ENCODE measurements at regions not wholly inside any gene's neighbourhood (a gene's known extent, or its start where the extent isn't known, plus 50 kb on each side); places are given as distances from the start of the nearest gene placed in this dataset.
A peak's percentile ranks its signal among the peaks of the same experiment; 100 is the strongest.

DNA sequence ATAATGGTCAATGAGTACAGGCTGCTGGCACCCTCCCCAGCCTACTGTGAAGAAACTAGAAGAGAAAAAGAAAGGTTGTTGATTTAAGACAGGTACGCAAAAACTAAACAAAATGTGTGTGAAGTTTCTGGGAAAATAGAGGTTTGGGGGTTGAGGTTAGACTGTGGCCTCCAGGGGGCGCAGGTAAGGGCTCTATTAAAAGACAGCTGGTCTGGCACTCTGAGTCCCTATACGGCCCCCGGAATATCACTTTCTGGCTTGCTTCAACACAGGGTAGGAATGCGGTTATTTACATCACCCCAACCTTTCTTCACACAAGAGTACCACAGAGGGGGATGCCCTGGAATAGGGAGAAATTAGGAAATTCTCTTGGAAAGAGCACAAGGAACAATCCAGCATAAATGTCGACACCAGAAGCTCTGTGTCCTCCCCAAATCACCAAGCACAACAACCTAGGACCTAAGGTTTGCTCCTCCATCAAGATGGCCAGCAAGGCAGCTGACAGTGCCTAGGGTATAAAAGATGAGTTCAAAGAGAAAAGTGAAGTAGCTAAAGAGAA lies 480.8 kb upstream of the KLHL29 start:
- TF ChIP-seq ETV5 (CRISPR knock-in tag; IDR thresholded peaks at IDR 0.05; ENCODE audit: borderline replicate concordance) (no peak), EP300 (IDR thresholded peaks at IDR 0.05; ENCODE audit: low read depth in 2 of 2, low read length in 2 of 2) (no peak), EP300 (CRISPR knock-in tag; IDR thresholded peaks at IDR 0.05; ENCODE audit: borderline replicate concordance) (no peak), ZNF292 (CRISPR knock-in tag; IDR thresholded peaks at IDR 0.05; ENCODE audit: borderline replicate concordance, low read depth) (no peak), ZNF644 (CRISPR knock-in tag; IDR thresholded peaks at IDR 0.05; ENCODE audit: low read depth) (no peak), ESRRA (CRISPR knock-in tag; IDR thresholded peaks at IDR 0.05; ENCODE audit: low read depth) (no peak)
- TF ChIP-seq, protein P1, sequence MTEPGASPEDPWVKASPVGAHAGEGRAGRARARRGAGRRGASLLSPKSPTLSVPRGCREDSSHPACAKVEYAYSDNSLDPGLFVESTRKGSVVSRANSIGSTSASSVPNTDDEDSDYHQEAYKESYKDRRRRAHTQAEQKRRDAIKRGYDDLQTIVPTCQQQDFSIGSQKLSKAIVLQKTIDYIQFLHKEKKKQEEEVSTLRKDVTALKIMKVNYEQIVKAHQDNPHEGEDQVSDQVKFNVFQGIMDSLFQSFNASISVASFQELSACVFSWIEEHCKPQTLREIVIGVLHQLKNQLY (CRISPR knock-in tag; IDR thresholded peaks at IDR 0.05) = no peak
- TF ChIP-seq, protein P2, sequence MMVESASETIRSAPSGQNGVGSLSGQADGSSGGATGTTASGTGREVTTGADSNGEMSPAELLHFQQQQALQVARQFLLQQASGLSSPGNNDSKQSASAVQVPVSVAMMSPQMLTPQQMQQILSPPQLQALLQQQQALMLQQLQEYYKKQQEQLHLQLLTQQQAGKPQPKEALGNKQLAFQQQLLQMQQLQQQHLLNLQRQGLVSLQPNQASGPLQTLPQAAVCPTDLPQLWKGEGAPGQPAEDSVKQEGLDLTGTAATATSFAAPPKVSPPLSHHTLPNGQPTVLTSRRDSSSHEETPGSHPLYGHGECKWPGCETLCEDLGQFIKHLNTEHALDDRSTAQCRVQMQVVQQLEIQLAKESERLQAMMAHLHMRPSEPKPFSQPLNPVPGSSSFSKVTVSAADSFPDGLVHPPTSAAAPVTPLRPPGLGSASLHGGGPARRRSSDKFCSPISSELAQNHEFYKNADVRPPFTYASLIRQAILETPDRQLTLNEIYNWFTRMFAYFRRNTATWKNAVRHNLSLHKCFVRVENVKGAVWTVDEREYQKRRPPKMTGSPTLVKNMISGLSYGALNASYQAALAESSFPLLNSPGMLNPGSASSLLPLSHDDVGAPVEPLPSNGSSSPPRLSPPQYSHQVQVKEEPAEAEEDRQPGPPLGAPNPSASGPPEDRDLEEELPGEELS (CRISPR knock-in tag; IDR thresholded peaks at IDR 0.05) = no peak
- TF ChIP-seq, protein P3, sequence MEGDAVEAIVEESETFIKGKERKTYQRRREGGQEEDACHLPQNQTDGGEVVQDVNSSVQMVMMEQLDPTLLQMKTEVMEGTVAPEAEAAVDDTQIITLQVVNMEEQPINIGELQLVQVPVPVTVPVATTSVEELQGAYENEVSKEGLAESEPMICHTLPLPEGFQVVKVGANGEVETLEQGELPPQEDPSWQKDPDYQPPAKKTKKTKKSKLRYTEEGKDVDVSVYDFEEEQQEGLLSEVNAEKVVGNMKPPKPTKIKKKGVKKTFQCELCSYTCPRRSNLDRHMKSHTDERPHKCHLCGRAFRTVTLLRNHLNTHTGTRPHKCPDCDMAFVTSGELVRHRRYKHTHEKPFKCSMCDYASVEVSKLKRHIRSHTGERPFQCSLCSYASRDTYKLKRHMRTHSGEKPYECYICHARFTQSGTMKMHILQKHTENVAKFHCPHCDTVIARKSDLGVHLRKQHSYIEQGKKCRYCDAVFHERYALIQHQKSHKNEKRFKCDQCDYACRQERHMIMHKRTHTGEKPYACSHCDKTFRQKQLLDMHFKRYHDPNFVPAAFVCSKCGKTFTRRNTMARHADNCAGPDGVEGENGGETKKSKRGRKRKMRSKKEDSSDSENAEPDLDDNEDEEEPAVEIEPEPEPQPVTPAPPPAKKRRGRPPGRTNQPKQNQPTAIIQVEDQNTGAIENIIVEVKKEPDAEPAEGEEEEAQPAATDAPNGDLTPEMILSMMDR (CRISPR knock-in tag; IDR thresholded peaks at IDR 0.05) = peak; percentile 59
- TF ChIP-seq, protein P4, sequence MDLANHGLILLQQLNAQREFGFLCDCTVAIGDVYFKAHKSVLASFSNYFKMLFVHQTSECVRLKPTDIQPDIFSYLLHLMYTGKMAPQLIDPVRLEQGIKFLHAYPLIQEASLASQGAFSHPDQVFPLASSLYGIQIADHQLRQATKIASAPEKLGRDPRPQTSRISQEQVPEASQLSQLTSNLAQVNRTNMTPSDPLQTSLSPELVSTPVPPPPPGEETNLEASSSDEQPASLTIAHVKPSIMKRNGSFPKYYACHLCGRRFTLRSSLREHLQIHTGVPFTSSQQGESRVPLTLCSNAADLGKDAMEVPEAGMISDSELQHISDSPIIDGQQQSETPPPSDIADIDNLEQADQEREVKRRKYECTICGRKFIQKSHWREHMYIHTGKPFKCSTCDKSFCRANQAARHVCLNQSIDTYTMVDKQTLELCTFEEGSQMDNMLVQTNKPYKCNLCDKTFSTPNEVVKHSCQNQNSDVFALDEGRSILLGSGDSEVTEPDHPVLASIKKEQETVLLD (CRISPR knock-in tag; IDR thresholded peaks at IDR 0.05; ENCODE audit: low read depth) = no peak
- TF ChIP-seq, protein P5, sequence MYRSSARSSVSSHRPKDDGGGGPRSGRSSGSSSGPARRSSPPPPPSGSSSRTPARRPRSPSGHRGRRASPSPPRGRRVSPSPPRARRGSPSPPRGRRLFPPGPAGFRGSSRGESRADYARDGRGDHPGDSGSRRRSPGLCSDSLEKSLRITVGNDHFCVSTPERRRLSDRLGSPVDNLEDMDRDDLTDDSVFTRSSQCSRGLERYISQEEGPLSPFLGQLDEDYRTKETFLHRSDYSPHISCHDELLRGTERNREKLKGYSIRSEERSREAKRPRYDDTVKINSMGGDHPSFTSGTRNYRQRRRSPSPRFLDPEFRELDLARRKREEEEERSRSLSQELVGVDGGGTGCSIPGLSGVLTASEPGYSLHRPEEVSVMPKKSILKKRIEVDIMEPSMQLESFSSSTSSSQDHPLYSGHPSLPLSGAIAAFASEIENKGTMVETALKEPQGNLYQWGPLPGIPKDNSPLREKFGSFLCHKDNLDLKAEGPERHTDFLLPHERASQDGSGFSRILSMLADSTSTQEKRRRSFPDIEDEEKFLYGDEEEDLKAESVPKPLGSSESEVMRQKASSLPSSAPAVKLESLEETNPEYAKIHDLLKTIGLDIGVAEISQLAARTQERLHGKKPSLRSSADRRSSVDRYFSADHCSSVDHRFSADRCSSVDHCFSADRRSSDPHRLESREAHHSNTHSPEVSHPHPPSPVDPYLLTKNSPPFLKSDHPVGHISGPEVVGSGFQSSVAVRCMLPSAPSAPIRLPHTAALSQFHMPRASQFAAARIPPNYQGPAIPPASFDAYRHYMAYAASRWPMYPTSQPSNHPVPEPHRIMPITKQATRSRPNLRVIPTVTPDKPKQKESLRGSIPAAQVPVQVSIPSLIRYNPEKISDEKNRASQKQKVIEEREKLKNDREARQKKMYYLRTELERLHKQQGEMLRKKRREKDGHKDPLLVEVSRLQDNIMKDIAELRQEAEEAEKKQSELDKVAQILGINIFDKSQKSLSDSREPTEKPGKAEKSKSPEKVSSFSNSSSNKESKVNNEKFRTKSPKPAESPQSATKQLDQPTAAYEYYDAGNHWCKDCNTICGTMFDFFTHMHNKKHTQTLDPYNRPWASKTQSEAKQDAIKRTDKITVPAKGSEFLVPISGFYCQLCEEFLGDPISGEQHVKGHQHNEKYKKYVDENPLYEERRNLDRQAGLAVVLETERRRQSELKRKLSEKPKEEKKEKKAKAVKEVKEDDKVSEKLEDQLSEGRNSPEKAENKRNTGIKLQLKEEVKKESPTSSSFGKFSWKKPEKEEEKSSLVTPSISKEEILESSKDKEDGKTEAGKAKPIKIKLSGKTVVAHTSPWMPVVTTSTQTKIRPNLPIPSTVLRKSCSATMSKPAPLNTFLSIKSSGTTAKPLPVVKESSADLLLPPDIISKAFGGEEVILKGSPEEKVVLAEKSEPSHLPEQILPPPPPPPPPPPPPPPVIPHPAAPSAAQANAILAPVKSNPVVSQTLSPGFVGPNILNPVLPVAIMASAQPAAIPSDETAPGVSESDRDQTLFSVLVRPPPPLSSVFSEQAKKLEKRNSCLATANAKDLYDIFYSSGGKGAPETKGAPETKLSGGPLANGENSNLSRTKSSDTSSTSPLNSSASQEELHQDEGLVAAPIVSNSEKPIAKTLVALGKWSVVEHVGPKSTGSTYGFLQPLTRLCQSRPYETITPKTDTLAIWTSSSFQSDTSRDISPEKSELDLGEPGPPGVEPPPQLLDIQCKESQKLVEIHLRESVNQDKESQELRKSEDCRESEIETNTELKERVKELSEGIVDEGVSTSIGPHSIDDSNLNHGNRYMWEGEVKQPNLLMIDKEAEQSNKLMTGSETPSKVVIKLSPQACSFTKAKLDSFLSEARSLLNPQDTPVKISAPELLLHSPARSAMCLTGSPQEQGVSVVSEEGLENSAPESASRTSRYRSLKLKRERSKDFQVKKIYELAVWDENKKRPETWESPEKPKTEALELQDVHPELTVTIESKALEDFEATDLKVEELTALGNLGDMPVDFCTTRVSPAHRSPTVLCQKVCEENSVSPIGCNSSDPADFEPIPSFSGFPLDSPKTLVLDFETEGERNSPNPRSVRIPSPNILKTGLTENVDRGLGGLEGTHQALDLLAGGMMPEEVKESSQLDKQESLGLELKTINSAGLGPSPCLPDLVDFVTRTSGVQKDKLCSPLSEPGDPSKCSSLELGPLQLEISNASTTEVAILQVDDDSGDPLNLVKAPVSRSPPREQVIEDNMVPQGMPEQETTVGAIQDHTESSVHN (CRISPR knock-in tag; IDR thresholded peaks at IDR 0.05) = no peak

Data from HepG2 (cell line).